OCI-LY3 (cell line): ENCODE measurements at regions not wholly inside any gene's neighbourhood (a gene's known extent, or its start where the extent isn't known, plus 50 kb on each side); places are given as distances from the start of the nearest gene placed in this dataset.

Experiments
- EZH2phosphoT487 ChIP-seq: fragments of 200-600 bp; shearing (Covaris generic); IDR thresholded peaks from 2 replicates; pipeline ENCODE4 v1.6.1; 2018; ENCODE audit warnings: antibody characterized with exemption, mixed run types, low read depth
- TF ChIP-seq, protein P1 (sequence below): fragments of 200-600, 300-600 bp; sonication (generic); IDR thresholded peaks from 2 replicates; pipeline ENCODE4 v1.5.1; 2014; ENCODE audit warnings: antibody characterized with exemption, low read length, low read depth

DNA sequence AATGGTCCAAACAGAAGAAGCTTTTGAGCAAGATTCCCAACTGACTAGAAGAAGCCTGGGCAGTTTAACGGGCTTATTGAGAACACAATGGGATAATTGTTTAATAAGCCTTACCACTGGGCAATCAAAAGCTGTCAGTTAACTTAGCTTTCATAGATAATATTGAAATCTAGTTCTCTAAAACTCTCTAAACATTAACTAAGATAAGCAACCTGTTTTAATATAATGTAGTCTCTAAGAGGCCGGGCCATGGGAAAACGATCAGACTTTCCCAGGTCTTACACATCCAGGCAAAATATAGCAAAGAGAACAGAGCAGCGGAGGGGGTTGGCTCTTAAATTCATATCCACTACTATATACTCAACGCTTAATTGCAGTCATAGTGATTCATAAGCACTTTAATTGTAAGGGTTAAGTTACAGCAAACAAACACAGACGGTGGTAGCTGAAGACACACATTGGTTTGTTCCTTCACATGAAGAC lies 128.0 kb upstream of the FAM83B start:
- TF ChIP-seq, protein P1, sequence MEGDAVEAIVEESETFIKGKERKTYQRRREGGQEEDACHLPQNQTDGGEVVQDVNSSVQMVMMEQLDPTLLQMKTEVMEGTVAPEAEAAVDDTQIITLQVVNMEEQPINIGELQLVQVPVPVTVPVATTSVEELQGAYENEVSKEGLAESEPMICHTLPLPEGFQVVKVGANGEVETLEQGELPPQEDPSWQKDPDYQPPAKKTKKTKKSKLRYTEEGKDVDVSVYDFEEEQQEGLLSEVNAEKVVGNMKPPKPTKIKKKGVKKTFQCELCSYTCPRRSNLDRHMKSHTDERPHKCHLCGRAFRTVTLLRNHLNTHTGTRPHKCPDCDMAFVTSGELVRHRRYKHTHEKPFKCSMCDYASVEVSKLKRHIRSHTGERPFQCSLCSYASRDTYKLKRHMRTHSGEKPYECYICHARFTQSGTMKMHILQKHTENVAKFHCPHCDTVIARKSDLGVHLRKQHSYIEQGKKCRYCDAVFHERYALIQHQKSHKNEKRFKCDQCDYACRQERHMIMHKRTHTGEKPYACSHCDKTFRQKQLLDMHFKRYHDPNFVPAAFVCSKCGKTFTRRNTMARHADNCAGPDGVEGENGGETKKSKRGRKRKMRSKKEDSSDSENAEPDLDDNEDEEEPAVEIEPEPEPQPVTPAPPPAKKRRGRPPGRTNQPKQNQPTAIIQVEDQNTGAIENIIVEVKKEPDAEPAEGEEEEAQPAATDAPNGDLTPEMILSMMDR = no peak
- TF ChIP-seq EZH2phosphoT487 = no peak
